ENCODE measurements at regions not wholly inside any gene's neighbourhood (a gene's known extent, or its start where the extent isn't known, plus 50 kb on each side); places are given as distances from the start of the nearest gene placed in this dataset.

DNA sequence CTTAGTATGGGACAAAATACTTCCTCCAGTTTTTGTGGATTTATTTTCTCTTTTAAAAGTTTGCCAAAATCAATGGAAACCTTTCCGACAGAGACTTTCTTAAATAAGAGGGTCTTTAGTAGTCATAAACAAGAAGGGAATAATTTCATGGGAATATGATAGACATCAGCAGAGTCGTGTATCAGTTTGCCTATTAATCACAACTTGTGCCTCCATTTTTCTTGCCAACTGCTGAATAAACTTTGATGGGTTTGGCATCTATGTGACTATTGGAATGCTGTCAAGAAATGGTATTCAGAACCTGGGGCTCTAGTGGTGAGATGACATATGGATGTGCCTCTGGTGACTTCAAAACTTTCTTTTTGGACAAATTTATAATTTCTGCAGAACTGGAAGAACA, 1668.2 kb downstream of the MAT2B start:
- DNase-seq: peak in 2 of 3 donors; percentile 11 to 56

DNA sequence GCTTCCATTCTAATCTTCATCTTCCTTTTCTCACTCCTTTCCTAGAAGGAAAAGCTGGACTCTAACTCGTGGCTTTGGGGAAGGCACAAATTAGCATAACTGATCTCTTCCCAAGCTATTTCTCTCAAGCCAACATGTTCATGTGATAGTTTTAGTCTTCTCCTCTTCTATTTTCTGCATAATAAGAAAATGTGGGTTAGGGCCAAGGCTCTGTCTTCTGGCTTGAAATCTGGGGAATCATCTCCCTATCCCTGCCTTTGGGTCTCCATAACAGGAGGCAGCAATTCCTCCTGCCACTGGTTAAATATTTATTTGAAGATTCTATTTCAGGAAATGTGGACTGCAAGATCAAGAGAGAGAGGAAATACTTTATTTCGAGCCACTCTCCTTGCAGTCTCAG, 1669.6 kb downstream of the MAT2B start:
- peak in 1 of 3 donors; percentile 35 for DNase-seq

DNA sequence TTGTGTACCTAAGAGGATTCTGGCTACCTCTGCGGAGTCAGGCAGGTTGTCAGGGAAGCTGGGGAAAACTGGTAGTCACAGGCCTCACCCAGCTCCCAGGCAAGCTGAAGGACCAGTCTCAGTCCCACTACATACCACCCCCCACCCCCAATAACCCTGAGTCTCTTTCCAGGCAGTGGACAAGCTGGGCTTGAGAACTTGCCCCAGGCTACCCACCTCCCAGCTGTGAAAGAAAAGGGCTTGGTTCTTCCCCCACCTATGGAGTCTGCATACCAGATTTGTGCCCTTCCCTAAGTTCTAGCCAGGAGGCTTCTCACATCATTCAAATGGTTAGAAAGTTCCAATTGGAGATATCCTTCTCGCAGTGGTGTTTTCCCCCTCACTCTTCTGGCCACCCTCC, 1678.8 kb downstream of the MAT2B start:
- no peak for DNase-seq

DNA sequence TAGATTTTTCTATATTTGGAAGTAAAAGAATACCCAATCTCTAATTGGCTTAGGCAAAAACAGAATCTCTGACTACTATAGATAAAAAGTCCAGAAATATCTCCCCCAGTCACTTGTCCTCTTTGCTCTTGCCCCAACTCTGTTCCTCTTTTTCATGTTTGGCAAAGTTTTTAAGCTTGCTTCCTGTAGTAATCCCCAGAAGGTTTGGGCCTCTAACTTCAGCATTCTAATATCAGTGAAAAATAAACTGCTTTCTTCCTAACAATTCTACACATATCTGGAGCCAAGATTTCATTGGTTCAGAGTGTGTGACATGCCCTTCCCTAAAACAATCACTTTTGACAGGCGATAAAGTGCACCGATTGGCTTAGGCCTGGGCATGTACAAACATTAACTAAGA, 1680.3 kb downstream of the MAT2B start:
- DNase-seq: no peak

DNA sequence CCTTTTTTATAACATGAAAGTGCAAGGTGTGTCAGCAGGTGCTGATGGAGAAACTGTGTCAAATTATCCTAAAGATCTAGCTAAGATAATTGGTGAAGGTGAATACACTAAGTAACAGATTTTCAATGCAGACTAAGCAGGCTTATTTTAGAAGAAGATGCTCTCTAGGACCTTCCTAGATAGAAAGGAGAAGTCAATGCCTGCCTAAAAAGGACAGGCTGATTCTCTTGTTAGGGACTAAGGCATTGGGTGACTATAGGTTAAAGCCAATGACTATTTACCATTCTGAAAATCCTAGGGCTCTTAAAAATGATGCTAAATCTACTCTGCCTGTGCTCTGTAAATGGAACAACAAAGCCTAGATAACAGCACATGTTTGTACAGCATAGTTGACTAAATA, 1682.4 kb downstream of the MAT2B start:
- no peak for DNase-seq

DNA sequence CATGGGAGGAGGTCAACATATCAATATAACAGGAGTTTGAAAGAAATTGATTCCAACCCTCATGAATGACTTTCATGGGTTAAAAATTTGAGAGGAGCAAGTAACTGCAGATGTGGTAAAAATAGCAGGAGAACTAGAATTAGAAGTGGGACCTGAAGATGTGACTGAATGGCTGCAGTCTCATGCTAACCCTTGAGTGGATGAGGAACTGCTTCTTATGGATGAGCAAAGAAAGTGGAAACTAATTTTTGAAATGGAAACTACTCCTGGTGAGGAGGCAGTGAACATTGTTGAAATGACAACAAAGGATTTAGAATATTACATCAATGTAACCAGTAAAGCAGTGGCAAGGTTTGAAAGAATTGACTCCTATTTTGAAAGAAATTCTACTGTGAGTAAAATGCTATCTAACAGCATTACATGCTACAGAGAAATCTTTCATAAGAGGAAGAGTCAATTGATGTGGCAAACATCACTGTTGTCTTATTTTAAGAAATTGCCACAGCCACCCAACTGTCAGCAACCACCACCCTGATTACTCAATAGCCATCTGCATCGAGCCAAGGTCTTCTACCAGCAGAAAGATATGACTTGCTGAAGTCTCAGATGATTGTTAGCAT, 1683.2 kb downstream of the MAT2B start:
- DNase-seq: no peak

DNA sequence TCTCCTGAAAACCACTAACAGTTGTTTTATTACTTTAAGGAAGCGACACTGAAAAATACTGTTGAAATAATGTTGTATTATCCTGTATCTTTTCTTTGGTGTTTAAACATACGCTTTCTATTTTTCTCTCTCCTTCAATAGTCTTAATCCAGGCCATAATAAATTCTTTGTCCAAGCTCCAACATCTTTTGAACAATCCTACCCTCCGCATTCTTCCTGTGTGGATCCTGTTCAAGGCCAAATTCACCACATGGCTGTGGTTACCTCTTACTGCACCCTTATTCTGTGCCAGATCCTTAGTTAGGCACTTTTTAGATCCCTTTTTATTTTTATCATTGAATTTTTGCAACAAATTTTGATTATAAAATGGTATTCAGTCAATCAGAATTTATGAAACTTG, 1691.5 kb downstream of the MAT2B start:
- DNase-seq: no peak

DNA sequence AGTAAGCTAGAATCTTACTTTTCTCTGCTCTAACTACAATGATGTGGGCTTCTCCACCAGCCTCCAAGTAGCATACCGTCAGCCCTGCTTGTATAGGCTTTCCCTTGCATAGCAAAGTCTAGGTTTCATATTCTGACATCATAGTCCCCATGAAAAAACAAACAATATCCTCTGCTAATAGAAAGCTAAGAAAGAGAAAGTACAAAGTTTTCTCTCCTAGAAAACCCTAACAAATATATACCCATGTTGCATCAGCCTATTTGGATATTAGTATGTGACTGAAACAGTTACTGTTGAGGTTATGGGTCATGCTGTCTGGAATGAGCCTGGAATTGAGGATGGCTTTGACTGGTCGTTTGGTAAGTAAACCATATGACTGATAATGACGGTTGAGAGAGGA, 1696.0 kb downstream of the MAT2B start:
- peak in 1 of 3 donors; percentile 1 for DNase-seq

DNA sequence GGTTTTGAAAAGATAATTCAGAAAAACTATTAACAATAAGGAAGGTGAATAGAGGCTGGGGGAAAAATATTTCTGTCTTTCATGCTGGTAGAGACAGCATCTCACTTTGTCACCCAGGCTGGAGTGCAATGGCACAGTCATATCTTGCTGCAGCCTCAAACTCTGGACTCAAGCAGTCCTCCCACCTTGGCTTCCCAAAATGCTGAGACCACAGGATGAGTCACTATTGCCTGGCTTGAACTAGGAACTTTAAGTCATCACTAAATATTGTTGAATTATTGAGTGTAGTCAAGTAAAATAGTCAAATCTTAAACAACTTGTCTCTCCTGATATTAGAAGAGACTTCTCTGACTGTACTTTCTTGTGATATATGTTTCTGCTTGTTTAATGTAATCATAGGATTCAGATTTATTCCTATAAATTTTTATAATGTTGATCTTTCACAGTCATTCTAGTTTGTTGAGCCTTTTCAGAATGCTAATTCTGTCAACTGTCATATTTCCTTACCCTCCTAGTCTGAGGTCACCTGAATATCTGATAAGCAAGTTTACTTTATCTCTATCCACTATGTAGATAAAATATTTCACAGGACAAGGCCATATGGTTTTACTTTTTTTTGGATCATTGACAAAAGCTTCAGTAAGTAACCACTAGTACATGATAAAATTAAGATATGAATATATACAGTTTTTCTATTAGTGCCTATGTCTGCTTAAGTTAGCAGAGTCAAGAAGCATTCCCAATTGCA, 1696.5 kb downstream of the MAT2B start:
- DNase-seq: peak in 1 of 3 donors; percentile 9

DNA sequence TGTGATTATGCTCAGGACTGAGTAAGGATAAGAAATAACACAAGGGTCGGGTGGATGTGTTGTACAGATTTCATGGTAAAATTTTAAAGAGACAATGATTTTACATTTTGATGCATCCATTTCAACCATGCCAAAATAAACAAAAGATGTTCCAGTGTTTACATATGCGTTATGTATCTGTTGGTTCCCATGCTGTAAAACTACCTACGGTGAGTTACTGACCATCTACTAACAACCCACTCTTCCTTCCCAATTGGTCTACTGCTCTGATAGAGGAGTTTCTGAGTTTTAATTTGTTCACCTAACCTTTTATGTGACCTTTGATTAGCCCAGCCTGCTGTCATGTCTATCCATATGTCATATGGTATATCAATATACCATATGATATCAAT, 1697.1 kb downstream of the MAT2B start:
- no peak for DNase-seq

DNA sequence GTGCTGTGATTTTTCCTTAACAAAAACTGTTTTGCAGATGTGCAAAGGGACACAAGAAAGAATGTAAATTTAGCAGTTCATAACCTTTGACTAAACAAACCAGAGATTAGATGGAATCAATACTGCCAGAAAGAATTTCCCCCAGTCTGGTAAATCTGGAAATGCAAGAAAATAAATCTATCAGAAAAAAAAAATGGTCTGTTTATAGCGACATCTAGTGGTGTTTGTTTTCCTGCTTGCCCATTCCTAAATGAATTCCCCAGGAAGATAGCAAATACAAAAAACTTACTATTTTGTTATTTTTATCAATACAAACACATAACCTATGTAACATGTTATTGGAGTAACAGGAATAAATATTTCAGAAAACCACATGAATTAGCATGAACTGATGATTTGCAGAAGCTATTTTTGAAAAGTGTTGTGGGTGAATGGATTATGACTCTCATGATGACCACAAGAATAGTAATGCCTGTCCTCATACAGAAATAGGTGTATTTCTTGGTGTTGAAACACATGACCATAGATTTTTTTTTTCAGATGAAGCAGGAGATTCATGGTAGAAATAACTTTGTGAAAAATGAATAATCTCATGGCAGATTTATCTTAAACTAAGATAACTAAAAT, 1703.8 kb downstream of the MAT2B start:
- peak; percentile 16 to 49 (median 37) for DNase-seq

DNA sequence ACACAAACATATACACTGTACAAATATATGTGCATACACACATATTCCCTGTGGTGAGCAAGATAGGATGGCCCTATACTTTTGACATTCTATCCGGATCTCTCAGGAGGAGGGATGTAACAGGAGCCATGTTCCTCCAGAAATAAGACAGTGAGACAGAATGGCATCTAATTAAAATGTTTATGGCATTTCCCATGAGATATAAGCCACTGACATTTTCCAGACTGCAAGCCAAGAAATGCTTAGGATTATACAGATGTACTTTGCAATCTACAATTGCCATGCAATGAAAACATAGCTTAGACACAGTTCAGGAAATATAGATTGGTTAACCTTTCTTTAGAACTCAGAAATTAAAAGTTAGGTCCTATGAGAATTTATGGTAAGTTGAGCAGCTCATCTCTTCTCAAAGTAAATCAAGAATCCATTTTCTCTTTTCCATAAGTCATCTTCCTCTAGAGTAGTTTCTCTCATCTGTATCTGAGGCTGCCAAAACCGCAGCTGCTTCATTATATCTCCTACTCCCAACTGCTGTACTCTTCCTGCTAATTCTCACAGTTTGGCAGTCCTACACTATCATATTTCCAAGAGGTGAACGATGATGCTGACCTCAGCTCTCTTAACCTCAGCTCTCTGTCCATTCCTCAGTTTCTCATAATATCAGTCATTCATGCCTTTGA, 1719.1 kb downstream of the MAT2B start:
- peak in 2 of 3 donors; percentile 26 to 42 for DNase-seq

DNA sequence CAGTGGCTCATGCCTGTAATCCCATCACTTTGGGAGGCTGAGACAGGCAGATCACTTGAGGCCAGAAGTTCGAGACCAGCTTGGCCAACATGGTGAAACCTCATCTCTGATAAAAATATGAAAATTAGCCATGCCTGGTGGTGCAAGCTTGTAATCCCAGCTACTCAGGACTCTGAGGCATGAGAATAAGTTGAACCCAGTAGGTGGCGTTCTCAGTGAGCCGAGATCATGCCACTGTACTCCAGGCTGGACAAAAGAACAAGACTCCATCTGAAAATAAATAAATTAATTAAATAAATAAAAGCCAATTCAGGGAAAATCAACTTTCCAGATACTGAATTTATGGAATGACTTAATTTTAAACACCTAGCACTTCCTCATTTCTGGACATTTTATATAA, 1722.1 kb downstream of the MAT2B start:
- no peak for DNase-seq

DNA sequence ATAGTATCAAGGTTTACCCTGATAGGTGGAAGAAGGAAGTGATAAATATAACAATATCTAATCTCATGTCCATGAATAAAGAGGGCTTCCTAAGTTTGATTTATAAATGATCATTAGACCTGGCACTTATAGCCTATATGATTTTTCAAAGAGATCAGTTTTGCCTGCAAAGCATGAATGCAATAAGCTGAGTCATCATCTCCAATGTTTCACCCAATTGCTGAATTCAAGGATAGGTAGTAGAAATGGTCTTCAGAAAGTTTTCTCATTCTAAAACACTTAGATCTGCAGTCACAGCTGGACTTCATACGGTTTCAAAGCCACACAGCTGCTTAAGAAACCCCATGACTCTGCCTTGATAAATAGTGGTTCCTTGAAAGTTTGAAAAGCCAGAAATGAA, 1722.8 kb downstream of the MAT2B start:
- DNase-seq: no peak

DNA sequence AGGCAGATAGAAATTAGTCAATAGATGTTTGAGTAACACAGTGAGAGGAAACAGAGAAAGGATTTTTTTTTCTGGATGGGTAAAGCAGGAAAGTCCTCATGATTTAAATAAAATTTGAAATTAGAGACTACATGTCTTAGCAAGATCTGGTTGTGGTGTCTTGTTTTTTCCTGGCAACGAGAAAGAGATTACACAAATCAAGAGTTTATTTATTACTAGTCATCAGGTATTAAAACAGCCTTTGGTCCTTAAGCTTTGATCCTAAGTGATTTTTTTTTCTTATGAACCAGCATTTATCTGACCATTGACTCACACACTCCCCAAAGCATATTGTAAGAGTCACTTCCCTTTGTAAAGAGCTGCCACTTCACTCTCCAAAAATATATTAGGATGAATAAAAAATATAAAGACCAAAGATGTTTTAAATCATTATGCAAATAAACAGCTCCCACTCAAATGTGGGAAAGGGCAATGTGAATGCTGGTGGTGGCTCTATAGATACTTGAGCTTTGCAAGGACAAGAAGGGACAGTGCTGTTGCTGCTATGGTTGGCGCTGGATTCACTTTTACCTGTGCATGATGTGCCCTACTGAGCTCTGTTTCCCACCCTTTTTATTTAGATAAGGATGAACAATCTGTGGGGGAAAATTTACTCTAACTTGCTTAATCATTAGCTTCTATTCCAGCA, 1726.5 kb downstream of the MAT2B start:
- no peak for DNase-seq

DNA sequence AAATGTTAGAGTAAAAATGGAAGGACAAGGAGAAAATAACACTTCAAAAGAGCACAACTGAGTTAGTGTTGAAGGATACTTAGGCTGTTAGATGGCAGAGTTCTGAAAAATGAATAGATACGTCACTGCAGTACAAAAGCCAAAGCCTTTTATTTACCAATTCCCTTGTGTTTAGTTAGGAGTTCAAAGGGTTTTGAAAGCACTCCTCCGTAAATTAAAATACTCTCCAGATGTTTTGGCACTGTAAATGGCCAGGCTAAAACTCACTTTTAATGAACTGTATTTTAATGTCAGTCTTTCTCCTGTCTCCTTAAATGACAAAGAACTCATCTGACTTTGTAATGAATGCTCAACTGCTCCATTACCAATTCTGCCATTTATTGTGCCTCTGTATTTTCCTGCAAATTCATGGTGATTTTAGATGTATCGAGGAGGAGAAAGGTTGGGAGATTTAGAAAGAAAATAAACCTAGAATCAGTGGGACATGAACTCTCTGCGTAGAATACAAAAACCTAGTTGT, 1727.2 kb downstream of the MAT2B start:
- DNase-seq: peak in 1 of 3 donors; percentile 34

DNA sequence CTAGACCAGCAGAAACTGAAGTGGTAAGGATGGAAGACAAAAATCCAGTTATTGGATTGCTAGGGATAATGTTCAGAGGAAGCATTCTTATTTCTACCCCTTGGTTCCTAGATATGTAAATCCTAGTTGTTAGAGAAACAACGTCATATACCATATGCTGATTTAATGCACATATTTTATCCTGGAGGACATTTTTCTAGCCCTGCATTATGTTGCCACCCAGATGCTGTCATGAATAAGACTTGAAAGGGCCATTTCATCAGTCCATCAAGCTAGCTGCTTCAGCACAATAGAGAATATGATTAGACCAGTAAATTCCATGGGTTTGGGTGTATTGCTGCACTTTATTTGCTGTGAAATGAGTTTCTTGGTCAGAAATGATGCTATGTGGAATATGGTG, 1736.4 kb downstream of the MAT2B start:
- no peak for DNase-seq

DNA sequence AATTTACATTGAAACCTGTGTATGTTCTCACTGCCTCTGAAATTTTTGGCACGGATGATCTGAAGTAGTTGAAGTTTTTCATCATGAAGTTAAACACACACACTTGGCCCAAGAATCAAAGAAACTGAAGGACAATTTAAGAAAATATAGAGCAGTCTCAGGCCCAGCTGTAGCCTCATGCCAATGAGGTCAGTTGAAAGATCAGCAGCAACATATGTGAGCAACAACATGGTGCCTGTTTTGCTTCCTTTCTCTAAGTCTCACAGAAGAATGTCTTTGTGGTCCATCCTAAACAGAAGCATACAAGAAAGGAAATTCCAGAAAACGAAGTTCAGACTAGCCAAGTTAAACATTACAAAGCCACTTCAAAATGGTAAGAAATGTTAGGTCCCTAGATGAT, 1737.2 kb downstream of the MAT2B start:
- DNase-seq: peak in 1 of 3 donors; percentile 11

DNA sequence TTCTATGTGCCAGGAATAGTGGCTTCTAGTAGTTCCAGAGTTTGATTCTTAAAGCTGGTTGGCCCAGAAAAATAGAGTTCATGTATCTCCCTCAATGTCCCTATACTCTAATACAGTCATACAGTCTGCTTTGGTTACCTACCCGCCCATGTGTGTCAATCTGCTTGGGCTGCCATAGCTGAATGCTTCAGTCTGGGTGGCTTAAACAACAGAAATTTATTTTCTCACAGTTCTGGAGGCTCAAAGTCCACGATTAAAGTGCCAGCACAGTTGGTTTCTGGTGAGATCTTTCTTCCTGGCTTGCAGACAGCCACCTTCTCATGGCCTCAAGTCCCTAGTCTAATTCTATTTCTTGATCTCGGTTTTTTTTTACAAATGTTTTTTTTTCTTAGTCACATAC, 1739.0 kb downstream of the MAT2B start:
- DNase-seq: no peak

DNA sequence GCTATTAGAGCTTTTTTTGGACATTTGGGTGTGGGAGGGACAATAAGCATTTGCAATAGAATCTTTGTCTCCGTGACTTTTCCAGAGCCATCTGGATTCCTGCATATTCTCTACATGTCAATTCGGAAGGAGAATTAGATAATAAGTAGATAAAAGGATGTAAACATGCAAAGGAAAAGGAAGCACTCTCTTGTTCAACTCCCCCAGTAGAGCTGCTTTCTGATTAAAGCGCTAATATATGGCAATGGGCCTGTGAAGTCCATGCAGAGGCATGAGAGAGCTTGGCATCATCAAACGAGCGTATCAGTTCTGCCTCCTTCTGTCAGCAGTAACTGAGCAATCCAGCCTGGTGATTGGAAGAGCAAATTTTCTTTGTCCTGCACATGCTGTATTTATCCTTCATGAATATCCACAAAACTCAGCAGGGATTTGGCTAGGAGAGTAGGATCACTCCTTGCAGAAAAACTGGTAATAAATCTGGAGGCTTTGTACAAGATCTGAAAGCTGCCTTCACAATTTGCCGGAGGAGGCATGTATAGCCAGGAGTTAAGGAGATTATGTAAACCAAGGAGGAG, 1752.9 kb downstream of the MAT2B start:
- DNase-seq: peak in 1 of 3 donors; percentile 27

DNA sequence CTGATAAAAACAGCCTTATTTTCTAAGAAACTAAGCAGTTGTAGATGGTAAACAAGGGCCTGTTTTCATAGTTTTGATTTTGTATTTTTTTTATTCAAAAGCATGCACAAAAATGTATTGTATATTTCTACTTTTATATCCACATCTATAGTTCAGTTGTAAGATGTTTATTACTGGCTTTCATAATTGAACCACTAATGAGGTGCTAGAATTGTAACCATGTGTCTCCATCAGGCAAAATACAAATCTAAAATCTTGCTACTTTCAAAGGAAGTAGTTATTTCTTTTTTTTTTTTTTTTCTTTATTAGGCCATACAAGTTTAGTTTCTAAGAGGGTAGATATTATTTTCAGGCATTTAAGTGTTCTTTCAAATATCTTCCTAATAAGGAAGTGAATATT, 1755.0 kb downstream of the MAT2B start:
- no peak for DNase-seq

All from muscle of back (tissue), 3 donors.